HEK293 (cell line): ENCODE measurements at regions not wholly inside any gene's neighbourhood (a gene's known extent, or its start where the extent isn't known, plus 50 kb on each side); places are given as distances from the start of the nearest gene placed in this dataset.

Source experiments
- KLF10 ChIP-seq: fragments of 450-650 bp; IDR thresholded peaks from 2 replicates; pipeline ENCODE4 v1.5.1; 2018; ENCODE audit warnings: missing biosample characterization, mild to moderate bottlenecking, missing genetic modification characterization
- SP2 ChIP-seq: fragments of 450-650 bp; formaldehyde crosslinking; IDR thresholded peaks from 2 replicates; pipeline ENCODE4 v1.5.1; 2016; ENCODE audit warnings: missing biosample characterization, missing genetic modification characterization
- ZNF174 ChIP-seq: fragments of 450-650 bp; formaldehyde crosslinking; IDR thresholded peaks from 2 replicates; pipeline ENCODE4 v1.5.0; 2017; ENCODE audit warnings: missing biosample characterization, mild to moderate bottlenecking, missing genetic modification characterization
- ZNF23 ChIP-seq: fragments of 450-650 bp; formaldehyde crosslinking; IDR thresholded peaks from 2 replicates; pipeline ENCODE4 v1.5.1; 2016; ENCODE audit warnings: missing biosample characterization, missing genetic modification characterization, borderline replicate concordance
- ZNF707 ChIP-seq: fragments of 450-650 bp; formaldehyde crosslinking; IDR thresholded peaks from 2 replicates; pipeline ENCODE4 v1.5.1; 2016; ENCODE audit warnings: missing biosample characterization, missing genetic modification characterization
- TF ChIP-seq, protein P1 (sequence below): fragments of 450-650 bp; formaldehyde crosslinking; IDR thresholded peaks from 2 replicates; pipeline ENCODE4 v1.5.1; 2016; ENCODE audit warnings: missing biosample characterization, missing genetic modification characterization
- TF ChIP-seq, protein P2 (sequence below): fragments of 450-650 bp; formaldehyde crosslinking; IDR thresholded peaks from 2 replicates; pipeline ENCODE4 v1.5.1; 2016; ENCODE audit warnings: missing biosample characterization, missing genetic modification characterization

DNA sequence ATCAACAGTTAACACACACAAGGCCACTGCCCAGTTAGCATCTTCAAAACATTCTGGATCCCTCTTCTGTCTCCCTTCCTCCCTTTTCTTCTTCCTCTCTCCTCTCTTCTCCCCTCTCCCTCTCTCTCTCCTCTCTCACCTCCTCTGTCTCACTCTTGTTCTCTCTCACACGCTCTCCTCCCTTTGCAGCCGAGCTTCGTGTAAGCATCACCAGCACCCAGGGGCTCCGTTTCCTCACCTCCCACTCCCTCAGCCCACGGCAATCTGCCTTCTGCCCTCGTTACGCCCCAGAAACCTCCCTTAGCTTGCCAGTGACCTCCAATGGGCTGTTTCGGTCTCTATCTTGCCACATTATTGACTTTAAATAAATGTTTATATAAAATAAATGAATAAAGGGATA, 147.4 kb downstream of the TEX36 start:
- TF ChIP-seq, protein P1, sequence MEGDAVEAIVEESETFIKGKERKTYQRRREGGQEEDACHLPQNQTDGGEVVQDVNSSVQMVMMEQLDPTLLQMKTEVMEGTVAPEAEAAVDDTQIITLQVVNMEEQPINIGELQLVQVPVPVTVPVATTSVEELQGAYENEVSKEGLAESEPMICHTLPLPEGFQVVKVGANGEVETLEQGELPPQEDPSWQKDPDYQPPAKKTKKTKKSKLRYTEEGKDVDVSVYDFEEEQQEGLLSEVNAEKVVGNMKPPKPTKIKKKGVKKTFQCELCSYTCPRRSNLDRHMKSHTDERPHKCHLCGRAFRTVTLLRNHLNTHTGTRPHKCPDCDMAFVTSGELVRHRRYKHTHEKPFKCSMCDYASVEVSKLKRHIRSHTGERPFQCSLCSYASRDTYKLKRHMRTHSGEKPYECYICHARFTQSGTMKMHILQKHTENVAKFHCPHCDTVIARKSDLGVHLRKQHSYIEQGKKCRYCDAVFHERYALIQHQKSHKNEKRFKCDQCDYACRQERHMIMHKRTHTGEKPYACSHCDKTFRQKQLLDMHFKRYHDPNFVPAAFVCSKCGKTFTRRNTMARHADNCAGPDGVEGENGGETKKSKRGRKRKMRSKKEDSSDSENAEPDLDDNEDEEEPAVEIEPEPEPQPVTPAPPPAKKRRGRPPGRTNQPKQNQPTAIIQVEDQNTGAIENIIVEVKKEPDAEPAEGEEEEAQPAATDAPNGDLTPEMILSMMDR: no peak
- TF ChIP-seq KLF10 (tag by site-specific recombination) (no peak), ZNF174 (tag by site-specific recombination) (no peak), SP2 (tag by site-specific recombination) (no peak), ZNF707 (no peak), ZNF23 (no peak)
- TF ChIP-seq, protein P2, sequence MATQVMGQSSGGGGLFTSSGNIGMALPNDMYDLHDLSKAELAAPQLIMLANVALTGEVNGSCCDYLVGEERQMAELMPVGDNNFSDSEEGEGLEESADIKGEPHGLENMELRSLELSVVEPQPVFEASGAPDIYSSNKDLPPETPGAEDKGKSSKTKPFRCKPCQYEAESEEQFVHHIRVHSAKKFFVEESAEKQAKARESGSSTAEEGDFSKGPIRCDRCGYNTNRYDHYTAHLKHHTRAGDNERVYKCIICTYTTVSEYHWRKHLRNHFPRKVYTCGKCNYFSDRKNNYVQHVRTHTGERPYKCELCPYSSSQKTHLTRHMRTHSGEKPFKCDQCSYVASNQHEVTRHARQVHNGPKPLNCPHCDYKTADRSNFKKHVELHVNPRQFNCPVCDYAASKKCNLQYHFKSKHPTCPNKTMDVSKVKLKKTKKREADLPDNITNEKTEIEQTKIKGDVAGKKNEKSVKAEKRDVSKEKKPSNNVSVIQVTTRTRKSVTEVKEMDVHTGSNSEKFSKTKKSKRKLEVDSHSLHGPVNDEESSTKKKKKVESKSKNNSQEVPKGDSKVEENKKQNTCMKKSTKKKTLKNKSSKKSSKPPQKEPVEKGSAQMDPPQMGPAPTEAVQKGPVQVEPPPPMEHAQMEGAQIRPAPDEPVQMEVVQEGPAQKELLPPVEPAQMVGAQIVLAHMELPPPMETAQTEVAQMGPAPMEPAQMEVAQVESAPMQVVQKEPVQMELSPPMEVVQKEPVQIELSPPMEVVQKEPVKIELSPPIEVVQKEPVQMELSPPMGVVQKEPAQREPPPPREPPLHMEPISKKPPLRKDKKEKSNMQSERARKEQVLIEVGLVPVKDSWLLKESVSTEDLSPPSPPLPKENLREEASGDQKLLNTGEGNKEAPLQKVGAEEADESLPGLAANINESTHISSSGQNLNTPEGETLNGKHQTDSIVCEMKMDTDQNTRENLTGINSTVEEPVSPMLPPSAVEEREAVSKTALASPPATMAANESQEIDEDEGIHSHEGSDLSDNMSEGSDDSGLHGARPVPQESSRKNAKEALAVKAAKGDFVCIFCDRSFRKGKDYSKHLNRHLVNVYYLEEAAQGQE: no peak
